ENCODE measurements at regions not wholly inside any gene's neighbourhood (a gene's known extent, or its start where the extent isn't known, plus 50 kb on each side); places are given as distances from the start of the nearest gene placed in this dataset.

DNA sequence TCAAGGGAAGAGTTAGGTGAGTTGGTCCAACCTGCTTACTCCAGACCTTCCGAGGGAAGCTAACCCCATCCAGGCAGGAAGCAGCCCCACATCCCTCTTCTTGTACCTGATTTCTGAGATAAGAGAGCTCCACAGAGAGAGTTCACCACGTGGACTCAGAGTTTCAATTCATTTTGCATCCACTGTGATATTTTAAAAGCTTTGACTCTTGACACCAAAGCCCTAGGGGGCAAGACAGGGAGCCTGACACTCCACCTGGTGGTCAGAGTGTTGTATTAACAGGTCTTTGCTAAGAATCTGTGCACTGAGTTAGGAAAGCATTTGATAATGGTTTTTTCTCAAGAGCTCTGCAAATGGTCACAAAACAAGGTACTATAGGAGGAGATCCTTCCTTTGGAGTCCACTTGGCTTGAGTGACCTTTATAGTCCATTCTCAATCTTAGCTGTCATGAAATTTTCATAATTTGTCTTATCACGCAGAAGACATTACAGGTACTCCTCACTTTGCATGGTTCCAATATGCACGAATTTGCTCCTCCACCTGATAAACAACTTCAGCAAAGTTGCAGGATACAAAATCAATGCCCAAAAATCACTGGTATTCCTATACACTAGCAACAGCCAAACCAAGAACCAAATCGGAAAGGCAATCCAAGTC lies 56.2 kb upstream of the RIPOR2 start:
- no peak for DNase-seq (ENCODE audit: low spot score in 2 of 2)
- H3K9me3 ChIP-seq: no peaks in the 10 kb centered on the region
- no peaks in the 10 kb centered on the region for H3K27me3 ChIP-seq
- H3K4me3 ChIP-seq: no peak overlapping the region
- TF ChIP-seq POLR2AphosphoS5 (IDR thresholded peaks at IDR 0.05) (no peak), EP300 (IDR thresholded peaks at IDR 0.05) (no peak), POLR2A (IDR thresholded peaks at IDR 0.05) (no peak)
- TF ChIP-seq, protein P1, sequence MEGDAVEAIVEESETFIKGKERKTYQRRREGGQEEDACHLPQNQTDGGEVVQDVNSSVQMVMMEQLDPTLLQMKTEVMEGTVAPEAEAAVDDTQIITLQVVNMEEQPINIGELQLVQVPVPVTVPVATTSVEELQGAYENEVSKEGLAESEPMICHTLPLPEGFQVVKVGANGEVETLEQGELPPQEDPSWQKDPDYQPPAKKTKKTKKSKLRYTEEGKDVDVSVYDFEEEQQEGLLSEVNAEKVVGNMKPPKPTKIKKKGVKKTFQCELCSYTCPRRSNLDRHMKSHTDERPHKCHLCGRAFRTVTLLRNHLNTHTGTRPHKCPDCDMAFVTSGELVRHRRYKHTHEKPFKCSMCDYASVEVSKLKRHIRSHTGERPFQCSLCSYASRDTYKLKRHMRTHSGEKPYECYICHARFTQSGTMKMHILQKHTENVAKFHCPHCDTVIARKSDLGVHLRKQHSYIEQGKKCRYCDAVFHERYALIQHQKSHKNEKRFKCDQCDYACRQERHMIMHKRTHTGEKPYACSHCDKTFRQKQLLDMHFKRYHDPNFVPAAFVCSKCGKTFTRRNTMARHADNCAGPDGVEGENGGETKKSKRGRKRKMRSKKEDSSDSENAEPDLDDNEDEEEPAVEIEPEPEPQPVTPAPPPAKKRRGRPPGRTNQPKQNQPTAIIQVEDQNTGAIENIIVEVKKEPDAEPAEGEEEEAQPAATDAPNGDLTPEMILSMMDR (IDR thresholded peaks at IDR 0.05): peak; percentile 59 to 68
- 74% methylated on average over 5 of the region's 5 CpGs for WGBS
- H3K27ac ChIP-seq: no peak overlapping the region
- no peaks in the 10 kb centered on the region for H3K36me3 ChIP-seq
- H3K4me1 ChIP-seq: no peaks in the 10 kb centered on the region

DNA sequence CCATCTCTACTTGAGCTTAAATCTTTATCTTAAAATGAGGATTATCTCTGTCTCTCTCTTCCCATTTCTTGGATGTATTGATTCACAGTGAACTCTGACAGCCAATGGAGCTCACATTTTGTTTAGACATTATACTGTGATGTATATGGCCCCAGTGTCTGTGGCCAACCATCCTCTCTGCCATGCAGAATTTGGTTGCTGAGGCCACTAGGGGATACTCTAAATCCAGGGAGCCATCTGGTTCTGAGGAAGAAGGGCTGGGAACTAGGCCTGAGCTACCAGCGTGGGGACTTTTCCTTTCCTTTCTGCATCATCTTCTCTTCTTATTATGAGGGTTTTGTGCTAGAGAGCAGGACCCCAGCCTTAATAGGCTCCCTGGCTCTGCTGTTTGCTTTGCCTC lies 59.1 kb upstream of the RIPOR2 start:
- no peaks in the 10 kb centered on the region for H3K27me3 ChIP-seq
- H3K9me3 ChIP-seq: no peaks in the 10 kb centered on the region
- H3K4me1 ChIP-seq: no peaks in the 10 kb centered on the region
- no peak for TF ChIP-seq POLR2AphosphoS5 (IDR thresholded peaks at IDR 0.05)
- TF ChIP-seq, protein P1 (IDR thresholded peaks at IDR 0.05): no peak
- no peak for TF ChIP-seq POLR2A (IDR thresholded peaks at IDR 0.05)
- TF ChIP-seq EP300 (IDR thresholded peaks at IDR 0.05): no peak
- H3K36me3 ChIP-seq: no peaks in the 10 kb centered on the region
- no peak for DNase-seq (ENCODE audit: low spot score in 2 of 2)
- WGBS: 86% methylated on average over 1 of the region's 1 CpG
- no peak overlapping the region for H3K27ac ChIP-seq
- no peak overlapping the region for H3K4me3 ChIP-seq

DNA sequence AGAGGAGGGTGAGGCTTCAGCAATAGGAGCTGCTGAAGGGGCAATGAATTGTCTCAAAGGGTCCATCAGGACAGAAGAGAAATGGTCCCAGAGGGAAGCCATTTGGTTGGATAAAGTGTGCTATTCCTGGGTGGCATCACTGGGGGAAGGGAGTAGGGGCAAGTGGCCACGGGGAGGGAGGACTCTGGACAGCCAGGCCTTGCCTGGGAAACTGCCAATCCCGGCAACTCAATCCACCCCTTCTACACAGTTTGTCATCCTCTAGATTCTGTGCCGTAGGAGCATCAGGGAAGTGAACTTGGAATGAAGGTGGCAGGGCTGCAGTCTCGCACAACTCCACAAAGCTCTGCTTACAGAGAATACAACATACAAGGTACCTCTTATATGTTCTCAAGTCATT lies 59.5 kb upstream of the RIPOR2 start:
- TF ChIP-seq POLR2AphosphoS5 (IDR thresholded peaks at IDR 0.05) (no peak), EP300 (IDR thresholded peaks at IDR 0.05) (no peak), POLR2A (IDR thresholded peaks at IDR 0.05) (no peak)
- TF ChIP-seq, protein P1 (IDR thresholded peaks at IDR 0.05): no peak
- no peaks in the 10 kb centered on the region for H3K9me3 ChIP-seq
- 84% methylated on average over 4 of the region's 4 CpGs for WGBS
- DNase-seq (ENCODE audit: low spot score in 2 of 2): no peak
- H3K4me1 ChIP-seq: no peaks in the 10 kb centered on the region
- no peaks in the 10 kb centered on the region for H3K27me3 ChIP-seq
- no peak overlapping the region for H3K27ac ChIP-seq
- H3K4me3 ChIP-seq: no peak overlapping the region
- H3K36me3 ChIP-seq: no peaks in the 10 kb centered on the region

DNA sequence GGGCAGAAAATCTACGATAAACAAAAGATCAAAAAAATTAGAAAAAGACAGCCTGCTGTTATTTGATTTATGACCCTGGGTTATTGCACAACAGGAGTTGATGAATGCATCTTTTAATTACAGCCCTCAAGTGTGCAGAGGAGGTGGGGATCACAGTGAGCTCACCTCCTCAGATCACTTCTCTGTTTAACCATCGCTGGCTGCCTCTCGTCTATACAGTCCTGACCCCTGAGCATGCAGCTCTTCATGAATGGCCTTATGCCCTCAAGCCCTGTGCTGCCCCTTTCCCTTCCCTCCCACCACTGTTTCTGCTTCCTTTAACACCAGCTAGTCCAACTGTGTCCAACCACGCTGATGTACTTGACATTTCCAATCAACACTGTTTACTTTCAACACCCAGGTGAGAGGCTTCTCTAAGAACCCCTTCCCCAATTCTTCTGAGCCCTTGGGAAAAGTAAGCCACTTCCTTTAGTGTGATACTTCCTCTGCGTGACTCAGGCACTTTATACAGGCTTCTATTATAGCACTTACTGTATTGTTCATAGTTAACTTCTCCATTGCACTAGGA lies 60.6 kb upstream of the RIPOR2 start:
- Histone ChIP-seq H3K9me3 (no peaks in the 10 kb centered on the region), H3K27me3 (no peaks in the 10 kb centered on the region), H3K36me3 (no peaks in the 10 kb centered on the region), H3K27ac (no peak overlapping the region), H3K4me3 (no peak overlapping the region), H3K4me1 (no peaks in the 10 kb centered on the region)
- no peak for DNase-seq (ENCODE audit: low spot score in 2 of 2)
- TF ChIP-seq EP300 (IDR thresholded peaks at IDR 0.05) (no peak), POLR2AphosphoS5 (IDR thresholded peaks at IDR 0.05) (no peak), POLR2A (IDR thresholded peaks at IDR 0.05) (no peak)
- TF ChIP-seq, protein P1 (IDR thresholded peaks at IDR 0.05): no peak
- 68% methylated on average over 5 of the region's 5 CpGs for WGBS

DNA sequence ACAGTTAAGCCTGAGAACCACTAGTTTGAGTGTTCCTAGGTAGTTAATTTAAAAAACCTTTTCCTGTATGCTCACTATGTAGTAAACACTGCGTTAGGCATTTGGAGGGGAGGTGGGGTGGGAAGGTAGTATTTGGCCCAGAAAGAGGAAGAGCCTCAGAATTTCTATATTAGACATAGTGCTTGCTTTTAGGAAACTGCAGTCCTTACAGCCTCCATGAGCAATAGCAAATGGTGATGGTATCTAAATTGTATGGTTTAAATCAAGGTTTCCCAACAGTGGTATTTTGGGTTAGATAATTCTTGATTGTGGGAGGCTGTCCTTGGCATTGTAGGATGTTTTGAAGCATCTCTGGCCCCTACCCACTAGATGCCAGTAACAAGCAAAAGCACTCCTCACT lies 61.5 kb upstream of the RIPOR2 start:
- H3K4me1 ChIP-seq: peaks cover 5% of the 10 kb centered on the region
- no peaks in the 10 kb centered on the region for H3K27me3 ChIP-seq
- no peak overlapping the region for H3K4me3 ChIP-seq
- H3K36me3 ChIP-seq: no peaks in the 10 kb centered on the region
- 94% methylated on average over 1 of the region's 1 CpG for WGBS
- TF ChIP-seq POLR2A (IDR thresholded peaks at IDR 0.05): no peak
- TF ChIP-seq POLR2AphosphoS5 (IDR thresholded peaks at IDR 0.05): no peak
- TF ChIP-seq, protein P1 (IDR thresholded peaks at IDR 0.05): no peak
- no peak for TF ChIP-seq EP300 (IDR thresholded peaks at IDR 0.05)
- H3K27ac ChIP-seq: no peak overlapping the region
- no peaks in the 10 kb centered on the region for H3K9me3 ChIP-seq
- no peak for DNase-seq (ENCODE audit: low spot score in 2 of 2)
